SK-N-SH treated with all-trans-retinoic acid at 6 μM for 48 hours (cell line): ENCODE measurements at regions not wholly inside any gene's neighbourhood (a gene's known extent, or its start where the extent isn't known, plus 50 kb on each side); places are given as distances from the start of the nearest gene placed in this dataset.

Experiments
- ESRRG ChIP-seq: fragments of 250-450 bp; sonication (Bioruptor Pico); IDR thresholded peaks from 2 replicates; pipeline ENCODE4 v1.6.1; 2021; ENCODE audit warnings: mild to moderate bottlenecking
- ZNF8 ChIP-seq: fragments of 450-650 bp; formaldehyde crosslinking; IDR thresholded peaks from 2 replicates; pipeline ENCODE4 v1.5.0; 2020; ENCODE audit warnings: mild to moderate bottlenecking, moderate library complexity

DNA sequence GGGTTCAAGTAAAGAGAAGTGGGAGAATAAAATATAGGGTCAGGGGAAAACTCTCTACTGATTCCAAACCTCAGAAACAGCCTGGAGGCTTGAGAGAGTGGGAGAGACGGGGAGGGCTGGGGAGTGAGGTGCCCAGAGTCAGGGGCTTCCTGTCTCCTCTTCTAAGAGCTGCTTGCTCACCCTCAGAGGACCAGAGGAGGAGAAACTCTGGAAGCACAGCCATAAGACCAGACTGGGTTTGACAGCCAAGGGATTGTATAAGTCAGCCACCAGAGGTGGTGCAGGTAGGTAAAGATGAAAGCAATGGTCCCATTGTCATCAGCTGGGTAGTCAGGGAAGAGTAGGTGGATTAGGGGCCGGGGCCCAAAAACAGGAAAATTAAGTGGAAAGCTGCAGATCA is 259.4 kb downstream of the TNS1 start:
- TF ChIP-seq ESRRG (CRISPR knock-in tag), result no peak
- no peak for TF ChIP-seq ZNF8
